Activated CD8-positive, alpha-beta T cell treated with anti-CD3 and anti-CD28 coated beads for 36 hours (primary cell): ENCODE measurements at regions not wholly inside any gene's neighbourhood (a gene's known extent, or its start where the extent isn't known, plus 50 kb on each side); places are given as distances from the start of the nearest gene placed in this dataset.

Source experiments
- ATAC-seq: fragments of 200-7000 bp; cut with Tn5 transposase; one replicate; pipeline ENCODE4 v1.10.0; 2021; ENCODE audit warnings: mild to moderate bottlenecking, moderate library complexity
- CTCF ChIA-PET: fragments of 350-600 bp; sonication (Branson Sonifier 250); formaldehyde crosslinking; loops from one replicate; lab custom pipeline; 2021; ENCODE audit warnings: antibody characterized with exemption; lab: Charles Lee
- POLR2A ChIA-PET: fragments of 350-600 bp; sonication (Branson Sonifier 250); formaldehyde crosslinking; loops from one replicate; lab custom pipeline; 2021; ENCODE audit warnings: antibody characterized with exemption; lab: Charles Lee
- DNase-seq: peaks from one replicate; pipeline ENCODE4 v3.0.0-alpha.2; 2020
- H3K27ac Mint-ChIP-seq: one replicate; pipeline ENCODE4 v1.8.0; 2021; ENCODE audit warnings: mild to moderate bottlenecking, mixed read lengths
- H3K27me3 Mint-ChIP-seq: one replicate; pipeline ENCODE4 v1.8.0; 2021; ENCODE audit warnings: mixed read lengths
- H3K36me3 Mint-ChIP-seq: one replicate; pipeline ENCODE4 v1.8.0; 2021; ENCODE audit warnings: low read depth, mixed read lengths
- H3K4me1 Mint-ChIP-seq: one replicate; pipeline ENCODE4 v1.8.0; 2021; ENCODE audit warnings: low read depth, mixed read lengths
- H3K4me3 Mint-ChIP-seq: one replicate; pipeline ENCODE4 v1.8.0; 2021; ENCODE audit warnings: mild to moderate bottlenecking, moderate library complexity, mixed read lengths
- H3K9me3 Mint-ChIP-seq: one replicate; pipeline ENCODE4 v1.8.0; 2021; ENCODE audit warnings: mixed read lengths
- intact Hi-C: fragments of 100-400 bp; cut with micrococcal nuclease; formaldehyde crosslinking; loops from one replicate; pipeline ENCODE4 v1.10.0; 2022
- TF ChIP-seq, protein P1 (sequence below): fragments of 200-600 bp; IDR thresholded peaks from one replicate; pipeline ENCODE4 v1.8.0; 2022; ENCODE audit warnings: antibody characterized with exemption, mild to moderate bottlenecking

DNA sequence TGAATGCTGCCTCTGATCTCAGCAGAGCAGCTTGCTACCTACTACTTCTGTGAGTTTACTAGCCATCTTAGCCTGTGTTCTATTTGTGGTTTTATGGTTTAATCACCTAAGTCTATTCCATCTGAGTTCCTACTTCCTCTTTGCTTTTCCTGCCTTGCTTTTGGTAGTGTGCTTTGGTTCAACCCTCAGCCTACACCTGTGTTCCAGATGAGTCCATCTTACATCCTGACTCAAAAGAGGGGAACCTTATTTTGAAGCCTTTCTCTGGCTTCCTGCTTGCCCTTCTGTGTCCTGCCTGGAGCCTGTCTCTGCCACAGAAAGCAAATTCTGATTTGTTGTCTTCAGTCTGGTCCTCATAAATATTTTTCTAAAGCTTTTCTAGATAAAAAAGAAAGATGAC, 530.3 kb upstream of the MEX3C start:
- ATAC-seq (no peak), DNase-seq (no peak)
- Mint-ChIP-seq H3K4me3 (no peak overlapping the region), H3K27ac (no peak overlapping the region), H3K9me3 (no peaks in the 10 kb centered on the region), H3K4me1 (no peaks in the 10 kb centered on the region), H3K36me3 (no peaks in the 10 kb centered on the region), H3K27me3 (peaks cover 7% of the 10 kb centered on the region)
- POLR2A ChIA-PET = interaction anchor here (1.0 kb wide), 1 partner anchor 9 kb away, joined by 3 read pairs; no protein-coding TSS in a partner anchor
- CTCF ChIA-PET = no interaction called here
- intact Hi-C loops = no loop called here
- TF ChIP-seq, protein P1, sequence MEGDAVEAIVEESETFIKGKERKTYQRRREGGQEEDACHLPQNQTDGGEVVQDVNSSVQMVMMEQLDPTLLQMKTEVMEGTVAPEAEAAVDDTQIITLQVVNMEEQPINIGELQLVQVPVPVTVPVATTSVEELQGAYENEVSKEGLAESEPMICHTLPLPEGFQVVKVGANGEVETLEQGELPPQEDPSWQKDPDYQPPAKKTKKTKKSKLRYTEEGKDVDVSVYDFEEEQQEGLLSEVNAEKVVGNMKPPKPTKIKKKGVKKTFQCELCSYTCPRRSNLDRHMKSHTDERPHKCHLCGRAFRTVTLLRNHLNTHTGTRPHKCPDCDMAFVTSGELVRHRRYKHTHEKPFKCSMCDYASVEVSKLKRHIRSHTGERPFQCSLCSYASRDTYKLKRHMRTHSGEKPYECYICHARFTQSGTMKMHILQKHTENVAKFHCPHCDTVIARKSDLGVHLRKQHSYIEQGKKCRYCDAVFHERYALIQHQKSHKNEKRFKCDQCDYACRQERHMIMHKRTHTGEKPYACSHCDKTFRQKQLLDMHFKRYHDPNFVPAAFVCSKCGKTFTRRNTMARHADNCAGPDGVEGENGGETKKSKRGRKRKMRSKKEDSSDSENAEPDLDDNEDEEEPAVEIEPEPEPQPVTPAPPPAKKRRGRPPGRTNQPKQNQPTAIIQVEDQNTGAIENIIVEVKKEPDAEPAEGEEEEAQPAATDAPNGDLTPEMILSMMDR = no peak

DNA sequence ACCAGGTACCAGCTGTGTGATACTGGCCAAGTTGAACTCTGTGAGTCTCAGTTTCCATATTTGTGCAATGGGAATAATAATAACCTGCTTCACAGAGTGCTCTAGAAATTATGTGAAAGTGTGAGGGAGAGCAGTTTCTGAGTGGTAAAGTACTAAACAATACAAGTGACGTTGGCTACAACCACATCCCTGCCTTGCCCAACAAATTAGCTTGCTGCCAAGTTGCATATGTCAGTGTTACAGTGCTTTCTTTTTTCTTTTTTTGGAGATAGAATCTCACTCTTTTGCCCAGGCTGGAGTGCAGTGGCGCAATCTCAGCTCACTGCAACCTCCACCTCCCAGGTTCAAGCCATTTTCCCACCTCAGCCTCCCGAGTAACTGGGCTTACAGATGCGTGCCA, 533.6 kb upstream of the MEX3C start:
- intact Hi-C loops = no loop called here
- H3K4me1 Mint-ChIP-seq = no peaks in the 10 kb centered on the region
- TF ChIP-seq, protein P1 = no peak
- no peak overlapping the region for H3K4me3 Mint-ChIP-seq
- POLR2A ChIA-PET = interaction anchor here (1.1 kb wide), 1 partner anchor 9 kb away, joined by 3 read pairs; no protein-coding TSS in a partner anchor
- H3K36me3 Mint-ChIP-seq = no peaks in the 10 kb centered on the region
- H3K27ac Mint-ChIP-seq = no peak overlapping the region
- H3K27me3 Mint-ChIP-seq = peaks cover 1% of the 10 kb centered on the region
- CTCF ChIA-PET = no interaction called here
- no peak for DNase-seq
- no peaks in the 10 kb centered on the region for H3K9me3 Mint-ChIP-seq
- no peak for ATAC-seq

DNA sequence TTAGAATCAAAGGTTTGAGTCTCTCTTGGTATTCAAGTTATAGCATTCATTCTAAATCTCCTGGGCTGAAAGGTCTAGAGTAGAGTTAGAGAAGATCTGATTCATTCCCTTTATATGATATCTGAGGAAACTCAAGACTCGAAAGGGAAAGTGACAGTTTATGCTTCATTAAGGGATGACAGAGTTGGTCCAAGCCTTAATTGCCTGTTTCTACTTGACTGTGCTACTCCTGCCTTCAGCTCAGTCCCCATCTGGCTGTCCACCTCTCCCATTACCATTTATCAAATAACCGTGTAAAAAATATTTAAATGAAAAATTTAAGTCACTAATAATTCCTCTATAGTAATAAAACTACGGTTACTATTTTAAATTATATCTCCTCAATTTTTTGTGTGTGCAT, 537.1 kb upstream of the MEX3C start:
- no peak overlapping the region for H3K27ac Mint-ChIP-seq
- TF ChIP-seq, protein P1 = no peak
- ChIA-PET CTCF (no interaction called here), POLR2A (no interaction called here)
- no peaks in the 10 kb centered on the region for H3K36me3 Mint-ChIP-seq
- no peaks in the 10 kb centered on the region for H3K4me1 Mint-ChIP-seq
- DNase-seq = no peak
- H3K4me3 Mint-ChIP-seq = no peak overlapping the region
- no peaks in the 10 kb centered on the region for H3K9me3 Mint-ChIP-seq
- ATAC-seq = no peak
- no peaks in the 10 kb centered on the region for H3K27me3 Mint-ChIP-seq
- intact Hi-C loops = no loop called here

DNA sequence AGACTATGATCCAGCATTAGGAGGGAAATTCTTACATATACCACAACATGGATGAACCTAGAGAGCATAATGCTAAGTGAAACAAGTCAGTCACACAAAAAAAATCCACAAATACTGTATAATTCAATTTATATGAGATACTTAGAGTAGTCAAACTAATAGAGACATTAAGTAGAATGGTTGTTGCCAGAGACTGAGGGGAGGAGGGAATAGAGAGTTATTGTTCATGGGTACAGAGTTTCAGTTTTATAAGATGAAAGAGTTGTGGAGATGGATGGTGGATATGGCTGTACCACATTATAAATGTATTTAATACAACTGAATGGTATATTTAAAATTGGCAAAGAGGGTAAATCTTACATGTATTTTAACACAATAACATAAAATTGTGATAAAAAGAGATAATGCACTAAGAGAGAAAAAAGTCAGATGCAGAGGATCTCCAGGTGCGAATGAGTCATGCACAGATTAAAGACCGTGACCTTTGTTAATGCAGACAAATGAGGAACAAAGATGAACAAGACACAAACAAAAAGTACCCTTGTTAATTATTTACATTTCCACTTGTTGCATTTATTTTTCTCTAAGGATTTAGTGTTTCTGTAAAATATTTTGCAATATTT, 541.7 kb upstream of the MEX3C start:
- POLR2A ChIA-PET = no interaction called here
- no peaks in the 10 kb centered on the region for H3K27me3 Mint-ChIP-seq
- no peaks in the 10 kb centered on the region for H3K4me1 Mint-ChIP-seq
- intact Hi-C loops = no loop called here
- no peak overlapping the region for H3K27ac Mint-ChIP-seq
- TF ChIP-seq, protein P1 = no peak
- DNase-seq (no peak), ATAC-seq (no peak)
- peaks cover 4% of the 10 kb centered on the region for H3K9me3 Mint-ChIP-seq
- no peaks in the 10 kb centered on the region for H3K36me3 Mint-ChIP-seq
- CTCF ChIA-PET = no interaction called here
- no peak overlapping the region for H3K4me3 Mint-ChIP-seq

DNA sequence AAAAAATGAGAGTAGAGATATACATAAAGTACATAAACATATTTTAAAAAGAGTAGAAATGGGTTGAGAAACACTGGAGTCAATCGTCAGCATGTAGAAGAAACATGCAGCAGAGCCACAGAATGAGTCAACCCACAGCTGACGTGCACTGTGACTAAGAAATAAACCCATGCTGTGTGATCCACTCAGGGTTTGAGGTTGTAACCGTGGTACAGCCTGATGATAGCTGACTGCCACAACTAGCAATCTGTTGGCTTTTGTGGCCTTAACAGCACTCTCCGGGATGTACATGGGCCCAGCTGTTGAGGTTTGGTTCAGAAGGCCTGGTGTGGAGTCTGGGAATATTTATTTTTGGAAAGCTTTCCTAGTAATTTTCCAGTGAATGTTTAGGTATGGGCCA, 554.4 kb upstream of the MEX3C start:
- POLR2A ChIA-PET = no interaction called here
- intact Hi-C loops = no loop called here
- TF ChIP-seq, protein P1 = no peak
- no peak for DNase-seq
- no peaks in the 10 kb centered on the region for H3K9me3 Mint-ChIP-seq
- H3K4me1 Mint-ChIP-seq = no peaks in the 10 kb centered on the region
- H3K27ac Mint-ChIP-seq = no peak overlapping the region
- no peaks in the 10 kb centered on the region for H3K36me3 Mint-ChIP-seq
- peaks cover 2% of the 10 kb centered on the region for H3K27me3 Mint-ChIP-seq
- no peak for ATAC-seq
- CTCF ChIA-PET = interaction anchor here (0.7 kb wide), 1 partner anchor 17 kb away, joined by 3 read pairs; no protein-coding TSS in a partner anchor
- no peak overlapping the region for H3K4me3 Mint-ChIP-seq
